ENCODE measurements at regions not wholly inside any gene's neighbourhood (a gene's known extent, or its start where the extent isn't known, plus 50 kb on each side); places are given as distances from the start of the nearest gene placed in this dataset.

DNA sequence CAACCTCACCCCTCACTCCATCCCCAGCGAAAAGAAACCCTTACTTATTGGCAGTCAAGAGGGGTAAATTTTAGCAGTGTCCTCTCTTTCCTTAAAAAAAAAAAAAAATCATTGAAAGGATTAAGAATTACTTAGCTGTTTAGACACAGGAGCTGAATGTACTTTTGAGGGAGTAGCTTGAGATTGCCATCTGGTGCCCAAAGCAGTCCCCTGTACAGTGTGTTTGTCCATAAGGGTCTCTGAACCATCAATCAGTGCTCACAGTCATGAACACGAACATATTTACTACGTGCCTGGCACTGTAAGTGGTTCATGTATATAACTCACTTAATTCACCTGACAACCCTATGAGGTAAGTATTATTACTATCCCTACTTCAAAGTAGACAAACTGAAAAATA is 463.5 kb downstream of the RAP2B start:
- TF ChIP-seq, protein P1, sequence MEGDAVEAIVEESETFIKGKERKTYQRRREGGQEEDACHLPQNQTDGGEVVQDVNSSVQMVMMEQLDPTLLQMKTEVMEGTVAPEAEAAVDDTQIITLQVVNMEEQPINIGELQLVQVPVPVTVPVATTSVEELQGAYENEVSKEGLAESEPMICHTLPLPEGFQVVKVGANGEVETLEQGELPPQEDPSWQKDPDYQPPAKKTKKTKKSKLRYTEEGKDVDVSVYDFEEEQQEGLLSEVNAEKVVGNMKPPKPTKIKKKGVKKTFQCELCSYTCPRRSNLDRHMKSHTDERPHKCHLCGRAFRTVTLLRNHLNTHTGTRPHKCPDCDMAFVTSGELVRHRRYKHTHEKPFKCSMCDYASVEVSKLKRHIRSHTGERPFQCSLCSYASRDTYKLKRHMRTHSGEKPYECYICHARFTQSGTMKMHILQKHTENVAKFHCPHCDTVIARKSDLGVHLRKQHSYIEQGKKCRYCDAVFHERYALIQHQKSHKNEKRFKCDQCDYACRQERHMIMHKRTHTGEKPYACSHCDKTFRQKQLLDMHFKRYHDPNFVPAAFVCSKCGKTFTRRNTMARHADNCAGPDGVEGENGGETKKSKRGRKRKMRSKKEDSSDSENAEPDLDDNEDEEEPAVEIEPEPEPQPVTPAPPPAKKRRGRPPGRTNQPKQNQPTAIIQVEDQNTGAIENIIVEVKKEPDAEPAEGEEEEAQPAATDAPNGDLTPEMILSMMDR (IDR thresholded peaks at IDR 0.05): peak; percentile 9; the same call in 1 of the 2 replicates
- TF ChIP-seq POLR2AphosphoS5 (IDR thresholded peaks at IDR 0.05; ENCODE audit: low read depth, low read length) (no peak), SIN3A (IDR thresholded peaks at IDR 0.05; ENCODE audit: borderline replicate concordance, insufficient read depth, low read depth, low read length) (no peak), TCF7L2 (IDR thresholded peaks at IDR 0.05; ENCODE audit: low read depth, low read length) (no peak)
- TF ChIP-seq, protein P2, sequence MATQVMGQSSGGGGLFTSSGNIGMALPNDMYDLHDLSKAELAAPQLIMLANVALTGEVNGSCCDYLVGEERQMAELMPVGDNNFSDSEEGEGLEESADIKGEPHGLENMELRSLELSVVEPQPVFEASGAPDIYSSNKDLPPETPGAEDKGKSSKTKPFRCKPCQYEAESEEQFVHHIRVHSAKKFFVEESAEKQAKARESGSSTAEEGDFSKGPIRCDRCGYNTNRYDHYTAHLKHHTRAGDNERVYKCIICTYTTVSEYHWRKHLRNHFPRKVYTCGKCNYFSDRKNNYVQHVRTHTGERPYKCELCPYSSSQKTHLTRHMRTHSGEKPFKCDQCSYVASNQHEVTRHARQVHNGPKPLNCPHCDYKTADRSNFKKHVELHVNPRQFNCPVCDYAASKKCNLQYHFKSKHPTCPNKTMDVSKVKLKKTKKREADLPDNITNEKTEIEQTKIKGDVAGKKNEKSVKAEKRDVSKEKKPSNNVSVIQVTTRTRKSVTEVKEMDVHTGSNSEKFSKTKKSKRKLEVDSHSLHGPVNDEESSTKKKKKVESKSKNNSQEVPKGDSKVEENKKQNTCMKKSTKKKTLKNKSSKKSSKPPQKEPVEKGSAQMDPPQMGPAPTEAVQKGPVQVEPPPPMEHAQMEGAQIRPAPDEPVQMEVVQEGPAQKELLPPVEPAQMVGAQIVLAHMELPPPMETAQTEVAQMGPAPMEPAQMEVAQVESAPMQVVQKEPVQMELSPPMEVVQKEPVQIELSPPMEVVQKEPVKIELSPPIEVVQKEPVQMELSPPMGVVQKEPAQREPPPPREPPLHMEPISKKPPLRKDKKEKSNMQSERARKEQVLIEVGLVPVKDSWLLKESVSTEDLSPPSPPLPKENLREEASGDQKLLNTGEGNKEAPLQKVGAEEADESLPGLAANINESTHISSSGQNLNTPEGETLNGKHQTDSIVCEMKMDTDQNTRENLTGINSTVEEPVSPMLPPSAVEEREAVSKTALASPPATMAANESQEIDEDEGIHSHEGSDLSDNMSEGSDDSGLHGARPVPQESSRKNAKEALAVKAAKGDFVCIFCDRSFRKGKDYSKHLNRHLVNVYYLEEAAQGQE (IDR thresholded peaks at IDR 0.05; ENCODE audit: insufficient read depth in 1 of 2, low read depth in 2 of 2, low read length in 1 of 2): no peak

Measured in Panc1 (cell line).